CD4-positive, alpha-beta T cell treated with Interleukin-12 subunit alpha and Interleukin-12 subunit beta, for 1 hour (primary cell): ENCODE measurements at regions not wholly inside any gene's neighbourhood (a gene's known extent, or its start where the extent isn't known, plus 50 kb on each side); places are given as distances from the start of the nearest gene placed in this dataset.

Experiments used
- DNase-seq: peaks from one replicate; pipeline ENCODE4 v3.0.0-alpha.2; 2020

DNA sequence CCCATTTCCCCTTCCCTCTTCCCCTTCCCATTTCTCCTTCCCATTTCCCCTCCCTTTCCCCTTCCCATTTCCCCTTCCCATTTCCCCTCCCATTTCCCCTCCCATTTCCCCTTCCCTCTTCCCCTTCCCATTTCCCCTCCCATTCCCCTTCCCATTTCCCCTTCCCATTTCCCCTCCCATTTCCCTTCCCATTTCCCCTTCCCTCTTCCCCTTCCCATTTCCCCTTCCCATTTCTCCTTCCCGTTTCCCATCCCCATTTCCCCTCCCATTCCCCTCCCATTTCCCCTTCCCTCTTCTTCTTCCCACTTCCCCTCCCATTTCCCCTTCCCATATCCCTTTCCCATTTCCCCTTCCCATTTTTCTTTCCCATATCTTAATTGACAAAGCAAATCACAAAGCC lies 109.0 kb downstream of the OLFM1 start:
- no peak for DNase-seq

- DNase-seq, result no peak
These were observed 110.7 kb downstream of the OLFM1 start for GRCh38 chr9:135198144-135198543.

GRCh38 chr9:135198586-135199285 lies 111.3 kb downstream of the OLFM1 start:
- DNase-seq, result no peak

GRCh38 chr9:135199489-135199888 lies 112.0 kb downstream of the OLFM1 start:
- DNase-seq, result no peak

GRCh38 chr9:135201711-135202110 lies 114.2 kb downstream of the OLFM1 start:
- DNase-seq, result no peak

GRCh38 chr9:135204177-135204576 lies 116.7 kb downstream of the OLFM1 start:
- no peak for DNase-seq

- DNase-seq, result no peak
These were observed 121.7 kb downstream of the OLFM1 start for GRCh38 chr9:135209136-135209535.

DNA sequence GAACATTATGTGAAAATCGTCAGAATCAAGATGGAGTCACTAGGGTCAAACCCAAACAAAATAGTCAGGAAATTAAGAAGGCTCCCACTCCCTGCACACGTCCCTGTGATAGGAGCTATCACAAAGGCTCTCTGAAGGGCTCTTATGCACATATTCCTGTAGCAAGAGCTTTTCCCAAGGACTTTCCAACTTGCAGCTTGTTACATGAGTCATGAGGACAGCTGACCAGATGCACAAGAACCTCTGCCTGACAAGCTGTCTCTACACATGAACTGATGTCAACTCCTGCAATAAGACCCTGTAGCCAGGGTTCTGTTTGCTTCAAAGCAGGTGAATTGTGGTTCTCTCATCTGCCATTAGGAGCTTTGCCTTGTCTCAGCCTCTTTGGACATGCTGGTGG lies 122.4 kb downstream of the OLFM1 start:
- no peak for DNase-seq

- DNase-seq, result no peak
These were observed 123.4 kb downstream of the OLFM1 start for GRCh38 chr9:135210676-135211523.

GRCh38 chr9:135211524-135211890 lies 124.0 kb downstream of the OLFM1 start:
- DNase-seq, result no peak

- DNase-seq, result no peak
These were observed 125.5 kb downstream of the OLFM1 start for GRCh38 chr9:135212961-135213360.

GRCh38 chr9:135213566-135213965 lies 126.1 kb downstream of the OLFM1 start:
- no peak for DNase-seq

DNA sequence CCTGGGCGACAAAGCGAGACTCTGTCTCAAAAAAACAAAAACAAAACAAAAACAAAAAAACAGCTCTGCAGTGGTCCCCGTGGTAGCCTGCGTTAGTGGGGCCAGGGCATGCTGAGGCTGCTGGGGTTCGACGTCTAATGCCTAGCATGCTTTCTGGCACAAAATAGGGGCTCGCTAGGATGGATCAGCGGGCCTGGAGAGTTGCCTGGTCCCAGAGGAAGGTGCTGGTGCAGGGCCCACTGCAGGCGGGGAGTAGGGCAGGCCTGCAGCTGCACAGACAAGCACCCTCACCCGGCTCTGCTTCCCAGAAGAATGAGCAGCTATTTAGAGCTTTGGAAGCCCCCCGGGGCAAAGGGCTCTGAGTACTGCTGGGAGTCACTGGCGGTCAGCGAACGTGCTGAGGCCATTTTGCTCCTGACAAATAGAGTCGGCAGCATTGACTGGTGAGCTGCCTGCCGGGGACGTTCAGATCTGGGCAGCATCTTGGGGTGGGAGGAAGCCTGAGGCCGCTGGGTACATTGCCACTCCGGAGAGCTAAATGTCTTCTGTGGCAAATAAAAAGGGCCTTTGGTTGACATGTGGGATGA lies 126.7 kb downstream of the OLFM1 start:
- DNase-seq, result no peak

GRCh38 chr9:135214706-135215105 lies 127.2 kb downstream of the OLFM1 start:
- no peak for DNase-seq

DNA sequence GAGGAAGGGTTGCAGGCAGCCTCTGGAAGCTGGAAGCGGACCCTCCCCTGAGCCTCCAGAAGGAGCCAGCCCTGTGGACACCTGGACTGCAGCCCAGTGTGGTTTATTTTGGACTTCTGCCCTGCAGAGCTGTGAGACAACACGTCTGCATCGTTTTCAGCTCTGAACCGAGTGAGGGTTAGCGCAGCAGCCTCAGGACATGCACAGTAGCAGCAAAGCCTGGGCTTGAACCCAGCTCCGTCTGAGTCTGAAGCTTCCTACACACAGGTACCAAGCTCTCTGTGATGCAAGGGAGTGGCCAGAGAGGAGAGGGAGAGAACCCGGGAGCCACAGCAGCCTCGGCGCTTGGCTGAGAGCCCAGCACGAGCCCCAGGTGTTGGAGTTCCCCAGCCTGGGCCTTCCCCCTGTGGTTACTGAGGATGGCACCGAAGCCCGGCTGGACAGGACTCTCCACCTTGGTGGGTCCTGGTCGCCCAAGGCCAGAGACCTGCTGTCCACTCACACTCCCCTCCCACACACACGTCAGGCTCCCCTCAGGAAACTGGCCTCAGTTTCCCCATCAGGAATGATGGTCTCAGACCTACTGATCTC lies 128.2 kb downstream of the OLFM1 start:
- DNase-seq, result no peak

DNA sequence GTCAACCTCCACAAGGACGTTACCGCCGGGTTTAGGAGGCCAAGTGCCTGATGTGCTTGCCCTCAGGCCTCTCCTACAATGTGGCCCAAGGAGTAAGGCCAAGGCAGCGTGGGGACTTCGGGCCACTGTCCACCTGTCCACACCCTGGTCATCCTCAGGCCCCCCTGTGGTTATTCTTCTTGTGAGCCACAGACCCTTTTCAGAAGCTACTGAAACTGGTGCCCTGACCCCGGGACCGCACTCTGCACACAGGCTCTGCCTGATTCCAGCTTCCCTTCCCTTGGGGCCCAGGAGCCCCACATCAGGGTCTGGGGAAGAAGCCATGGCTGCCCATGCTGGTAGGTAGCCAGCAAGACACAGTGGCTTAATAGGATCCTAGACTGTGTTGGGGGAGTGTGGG lies 128.8 kb downstream of the OLFM1 start:
- no peak for DNase-seq

GRCh38 chr9:135216791-135217441 lies 129.4 kb downstream of the OLFM1 start:
- no peak for DNase-seq

DNA sequence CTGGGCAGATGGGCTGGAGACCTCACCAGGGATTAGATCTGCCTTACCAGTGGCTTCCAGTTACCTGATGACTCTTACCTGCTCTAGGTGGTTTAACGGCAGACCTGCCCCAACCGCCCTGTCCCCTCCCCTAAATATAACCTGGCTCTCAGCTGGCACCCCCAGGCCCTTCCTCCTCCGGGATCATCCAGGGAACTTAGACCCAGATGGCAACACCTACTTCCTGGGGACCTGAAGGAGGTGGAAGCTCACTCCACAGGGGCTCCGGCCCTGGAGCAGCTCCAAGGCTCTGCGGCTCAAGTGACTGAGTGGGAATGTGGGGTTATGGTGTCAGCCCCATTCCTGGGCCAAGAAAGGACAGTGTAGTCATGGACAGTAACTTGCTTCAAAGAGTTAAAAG lies 130.4 kb downstream of the OLFM1 start:
- DNase-seq, result no peak

DNA sequence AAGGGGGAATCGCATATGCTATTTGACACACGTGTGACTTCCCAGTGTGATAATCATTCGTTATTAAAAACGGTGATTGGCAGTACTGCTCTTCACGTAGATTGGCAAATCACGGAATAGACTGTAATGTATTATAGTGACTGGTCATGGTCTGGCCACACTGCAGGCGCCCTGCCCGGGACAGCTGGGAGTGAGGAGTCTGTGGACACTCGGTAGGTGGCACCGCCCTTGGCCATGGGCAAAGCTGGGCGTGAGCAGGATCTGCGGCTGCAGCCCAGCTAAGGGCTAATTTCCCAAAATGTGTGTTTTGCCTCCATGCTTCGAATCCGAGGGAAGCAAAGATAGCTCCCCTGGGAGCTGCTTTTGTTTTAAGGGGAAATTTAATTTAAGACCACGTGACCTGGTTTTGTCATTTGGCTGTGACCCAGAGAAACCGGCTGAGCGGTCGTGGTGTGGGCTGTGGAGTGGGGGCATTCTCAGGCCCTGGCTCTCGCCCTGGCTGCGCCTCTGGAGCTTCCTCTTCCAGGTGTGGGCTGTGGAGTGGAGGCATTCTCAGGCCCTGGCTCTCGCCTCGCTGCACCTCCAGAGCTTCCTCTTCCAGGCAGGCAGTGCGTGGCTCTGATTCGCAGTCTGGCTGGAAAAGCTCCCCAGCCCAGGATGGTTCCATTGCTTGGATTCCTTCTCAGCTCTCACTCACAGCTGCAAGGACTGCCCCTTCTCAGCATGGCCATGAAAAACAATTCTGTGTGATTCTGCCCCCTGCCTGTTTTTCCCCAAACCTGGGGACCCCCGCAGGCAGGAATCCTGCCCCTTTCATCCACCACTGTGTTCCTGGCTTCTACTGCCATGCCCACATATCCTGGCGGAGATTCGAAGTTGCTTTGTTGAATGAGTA lies 131.1 kb downstream of the OLFM1 start:
- no peak for DNase-seq

GRCh38 chr9:135219676-135220600 lies 132.5 kb downstream of the OLFM1 start:
- no peak for DNase-seq
